Tibial nerve (tissue), 4 donors: ENCODE measurements at regions not wholly inside any gene's neighbourhood (a gene's known extent, or its start where the extent isn't known, plus 50 kb on each side); places are given as distances from the start of the nearest gene placed in this dataset.

Source experiments
- EP300 ChIP-seq, 2 donors: sonication (generic); formaldehyde crosslinking; IDR thresholded peaks; one replicate each; pipeline ENCODE4 v1.6.1; 2017; ENCODE audit warnings: antibody characterized with exemption in 2 of 2, mild to moderate bottlenecking in 1 of 2
- POLR2A ChIP-seq, 2 donors: fragments of 450-650 bp; IDR thresholded peaks; one replicate each; pipeline ENCODE4 v1.6.1; 2017; ENCODE audit warnings: antibody characterized with exemption in 2 of 2, mild to moderate bottlenecking in 2 of 2, moderate library complexity in 2 of 2
- TF ChIP-seq, protein P1 (sequence below), 5 experiments: fragments of 200-600 bp in 3 of 5; fragments of 450-650 bp in 2 of 5; sonication (generic) in 3 of 5; IDR thresholded peaks; one replicate each; pipeline ENCODE4 v1.5.1; 2016 to 2019; ENCODE audit warnings: antibody characterized with exemption in 5 of 5, mild to moderate bottlenecking in 3 of 5, moderate library complexity in 2 of 5

- TF ChIP-seq, protein P1, sequence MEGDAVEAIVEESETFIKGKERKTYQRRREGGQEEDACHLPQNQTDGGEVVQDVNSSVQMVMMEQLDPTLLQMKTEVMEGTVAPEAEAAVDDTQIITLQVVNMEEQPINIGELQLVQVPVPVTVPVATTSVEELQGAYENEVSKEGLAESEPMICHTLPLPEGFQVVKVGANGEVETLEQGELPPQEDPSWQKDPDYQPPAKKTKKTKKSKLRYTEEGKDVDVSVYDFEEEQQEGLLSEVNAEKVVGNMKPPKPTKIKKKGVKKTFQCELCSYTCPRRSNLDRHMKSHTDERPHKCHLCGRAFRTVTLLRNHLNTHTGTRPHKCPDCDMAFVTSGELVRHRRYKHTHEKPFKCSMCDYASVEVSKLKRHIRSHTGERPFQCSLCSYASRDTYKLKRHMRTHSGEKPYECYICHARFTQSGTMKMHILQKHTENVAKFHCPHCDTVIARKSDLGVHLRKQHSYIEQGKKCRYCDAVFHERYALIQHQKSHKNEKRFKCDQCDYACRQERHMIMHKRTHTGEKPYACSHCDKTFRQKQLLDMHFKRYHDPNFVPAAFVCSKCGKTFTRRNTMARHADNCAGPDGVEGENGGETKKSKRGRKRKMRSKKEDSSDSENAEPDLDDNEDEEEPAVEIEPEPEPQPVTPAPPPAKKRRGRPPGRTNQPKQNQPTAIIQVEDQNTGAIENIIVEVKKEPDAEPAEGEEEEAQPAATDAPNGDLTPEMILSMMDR (IDR thresholded peaks at IDR 0.05), result no peak
- no peak for TF ChIP-seq EP300 (IDR thresholded peaks at IDR 0.05)
- TF ChIP-seq POLR2A (IDR thresholded peaks at IDR 0.05), result no peak
These were observed 1464.5 kb upstream of the SLC10A2 start for GRCh38 chr13:104530741-104531140.
